Caco-2 (cell line): ENCODE measurements at regions not wholly inside any gene's neighbourhood (a gene's known extent, or its start where the extent isn't known, plus 50 kb on each side); places are given as distances from the start of the nearest gene placed in this dataset.

Experiments
- BruUV-seq: library from RNA; stranded (reverse); fragments of 400-500 nt; replicated peaks from 2 replicates; lab custom pipeline; 2021; lab: Mats Ljungman, UMichigan
- CTCF ChIA-PET: fragments of 300-600 bp; sonication (Branson Sonifier 250); formaldehyde crosslinking; loops from one replicate; lab custom pipeline; 2022; ENCODE audit warnings: antibody characterized with exemption; lab: Charles Lee
- POLR2A ChIA-PET: fragments of 300-600 bp; sonication (Branson Sonifier 250); formaldehyde crosslinking; loops from one replicate; lab custom pipeline; 2022; ENCODE audit warnings: antibody characterized with exemption; lab: Charles Lee
- DNase-seq, 2 experiments: peaks; one replicate each; pipeline versions ENCODE4 v3.0.0 to v3.0.0-alpha.2; 2020 to 2022
- H3K27me3 ChIP-seq: replicated peaks from 2 replicates; pipeline ENCODE4 v1.6.0; 2011; ENCODE audit warnings: low read length; ENCODE audit not compliant: control insufficient read depth, insufficient read depth
- H3K36me3 ChIP-seq: 2 replicates; pipeline ENCODE4 v1.5.1; 2011; ENCODE audit warnings: low read length; ENCODE audit not compliant: control insufficient read depth, insufficient read depth
- H3K4me1 ChIP-seq: fragments of 250-450 bp; sonication (Bioruptor Pico); 2 replicates; pipeline ENCODE4 v1.5.1; 2020; ENCODE audit warnings: mild to moderate bottlenecking
- H3K4me3 ChIP-seq: 2 replicates; pipeline ENCODE4 v1.5.1; 2011; ENCODE audit warnings: low read depth, mild to moderate bottlenecking, control low read depth, low read length
- H3K9me3 ChIP-seq: fragments of 250-450 bp; sonication (Bioruptor Pico); 2 replicates; pipeline ENCODE4 v1.5.1; 2020; ENCODE audit warnings: mild to moderate bottlenecking, moderate library complexity
- H3K27ac Mint-ChIP-seq: one replicate; pipeline ENCODE4 v1.8.0; 2022; ENCODE audit warnings: mixed read lengths; ENCODE audit not compliant: unreplicated experiment
- H3K27me3 Mint-ChIP-seq: one replicate; pipeline ENCODE4 v1.8.0; 2022; ENCODE audit warnings: mixed read lengths; ENCODE audit not compliant: insufficient read depth, unreplicated experiment
- H3K36me3 Mint-ChIP-seq: one replicate; pipeline ENCODE4 v1.8.0; 2022; ENCODE audit warnings: mild to moderate bottlenecking, mixed read lengths; ENCODE audit not compliant: insufficient read depth, unreplicated experiment
- H3K4me1 Mint-ChIP-seq: one replicate; pipeline ENCODE4 v1.8.0; 2022; ENCODE audit warnings: low read depth, mixed read lengths; ENCODE audit not compliant: unreplicated experiment
- H3K4me3 Mint-ChIP-seq: one replicate; pipeline ENCODE4 v1.8.0; 2022; ENCODE audit warnings: mild to moderate bottlenecking, moderate library complexity, mixed read lengths; ENCODE audit not compliant: unreplicated experiment
- H3K9me3 Mint-ChIP-seq: one replicate; pipeline ENCODE4 v1.8.0; 2022; ENCODE audit warnings: mixed read lengths; ENCODE audit not compliant: unreplicated experiment
- CTCF ChIP-seq, 2 experiments: fragments of 200-600 bp in 1 of 2; IDR thresholded peaks; 1 replicate in 1 of 2; 2 replicates in 1 of 2; pipeline versions ENCODE4 v1.5.1 to v1.8.0; 2011 to 2022; ENCODE audit warnings: antibody characterized with exemption in 1 of 2, control low read depth in 1 of 2, inconsistent platforms in 1 of 2, low read depth in 1 of 2, low read length in 1 of 2, mild to moderate bottlenecking in 1 of 2, moderate library complexity in 1 of 2; ENCODE audit not compliant: insufficient read depth in 1 of 2, severe bottlenecking in 1 of 2, unreplicated experiment in 1 of 2
- intact Hi-C: fragments of 100-400 bp; cut with micrococcal nuclease; formaldehyde crosslinking; loops from one replicate; pipeline ENCODE4 v1.10.0; 2022; ENCODE audit not compliant: unreplicated experiment

- ChIA-PET CTCF (no interaction called here), POLR2A (no interaction called here)
- intact Hi-C loops, result no loop called here
- no TSS peak for BruUV-seq
- no peak for DNase-seq
- H3K27me3 ChIP-seq, result no peaks in the 10 kb centered on the region
- Mint-ChIP-seq H3K27ac (no peak overlapping the region), H3K9me3 (peaks cover 16% of the 10 kb centered on the region), H3K4me1 (no peaks in the 10 kb centered on the region), H3K4me3 (no peak overlapping the region), H3K36me3 (no peaks in the 10 kb centered on the region), H3K27me3 (no peaks in the 10 kb centered on the region)
- H3K36me3 ChIP-seq, result no peaks in the 10 kb centered on the region
- H3K4me1 ChIP-seq, result no peaks in the 10 kb centered on the region
- TF ChIP-seq CTCF (IDR thresholded peaks at IDR 0.05; ENCODE audit: insufficient read depth in 1 of 2, low read depth in 1 of 2, low read length in 1 of 2, severe bottlenecking in 1 of 2, unreplicated experiment in 1 of 2), result no peak
- no peaks in the 10 kb centered on the region for H3K9me3 ChIP-seq
- no peak overlapping the region for H3K4me3 ChIP-seq
Measured at GRCh38 chr18:61612517-61612916, 279.3 kb downstream of the CDH20 start.

- Mint-ChIP-seq H3K4me3 (no peak overlapping the region), H3K27me3 (no peaks in the 10 kb centered on the region), H3K4me1 (no peaks in the 10 kb centered on the region), H3K9me3 (peaks cover 16% of the 10 kb centered on the region), H3K27ac (no peak overlapping the region), H3K36me3 (no peaks in the 10 kb centered on the region)
- Histone ChIP-seq H3K9me3 (no peaks in the 10 kb centered on the region), H3K27me3 (no peaks in the 10 kb centered on the region), H3K36me3 (no peaks in the 10 kb centered on the region), H3K4me3 (no peak overlapping the region), H3K4me1 (no peaks in the 10 kb centered on the region)
- ChIA-PET CTCF (no interaction called here), POLR2A (no interaction called here)
- TF ChIP-seq CTCF (IDR thresholded peaks at IDR 0.05; ENCODE audit: insufficient read depth in 1 of 2, low read depth in 1 of 2, low read length in 1 of 2, severe bottlenecking in 1 of 2, unreplicated experiment in 1 of 2), result no peak
- BruUV-seq, result no TSS peak
- intact Hi-C loops, result no loop called here
- no peak for DNase-seq
Measured at GRCh38 chr18:61609131-61609530, 275.9 kb downstream of the CDH20 start.

GRCh38 chr18:61608316-61608715, 275.1 kb downstream of the CDH20 start:
- Histone ChIP-seq H3K36me3 (no peaks in the 10 kb centered on the region), H3K4me3 (no peak overlapping the region), H3K27me3 (no peaks in the 10 kb centered on the region), H3K4me1 (no peaks in the 10 kb centered on the region), H3K9me3 (no peaks in the 10 kb centered on the region)
- no peak for DNase-seq
- no peak overlapping the region for H3K4me3 Mint-ChIP-seq
- H3K4me1 Mint-ChIP-seq, result no peaks in the 10 kb centered on the region
- H3K27ac Mint-ChIP-seq, result no peak overlapping the region
- no peaks in the 10 kb centered on the region for H3K36me3 Mint-ChIP-seq
- H3K9me3 Mint-ChIP-seq, result peaks cover 16% of the 10 kb centered on the region
- ChIA-PET CTCF (no interaction called here), POLR2A (no interaction called here)
- intact Hi-C loops, result no loop called here
- TF ChIP-seq CTCF (IDR thresholded peaks at IDR 0.05; ENCODE audit: insufficient read depth in 1 of 2, low read depth in 1 of 2, low read length in 1 of 2, severe bottlenecking in 1 of 2, unreplicated experiment in 1 of 2), result no peak
- no peaks in the 10 kb centered on the region for H3K27me3 Mint-ChIP-seq
- BruUV-seq, result no TSS peak
